MM.1S (cell line): ENCODE measurements at regions not wholly inside any gene's neighbourhood (a gene's known extent, or its start where the extent isn't known, plus 50 kb on each side); places are given as distances from the start of the nearest gene placed in this dataset.

Experiments
- CTCF ChIP-seq: fragments of 300-600 bp; sonication (generic); IDR thresholded peaks from 2 replicates; pipeline ENCODE4 v1.5.1; 2016; ENCODE audit warnings: antibody characterized with exemption, low read length, mixed read lengths
- EZH2 ChIP-seq: fragments of 300-600 bp; sonication (generic); optimal IDR thresholded peaks from 2 replicates; pipeline ENCODE3; 2017; ENCODE audit warnings: low read depth, mild to moderate bottlenecking, antibody characterized with exemption, low read length, mixed read lengths
- EZH2phosphoT487 ChIP-seq: fragments of 300-600 bp; sonication (generic); IDR thresholded peaks from 2 replicates; pipeline ENCODE4 v1.6.1; 2018; ENCODE audit warnings: antibody characterized with exemption, low read length

DNA sequence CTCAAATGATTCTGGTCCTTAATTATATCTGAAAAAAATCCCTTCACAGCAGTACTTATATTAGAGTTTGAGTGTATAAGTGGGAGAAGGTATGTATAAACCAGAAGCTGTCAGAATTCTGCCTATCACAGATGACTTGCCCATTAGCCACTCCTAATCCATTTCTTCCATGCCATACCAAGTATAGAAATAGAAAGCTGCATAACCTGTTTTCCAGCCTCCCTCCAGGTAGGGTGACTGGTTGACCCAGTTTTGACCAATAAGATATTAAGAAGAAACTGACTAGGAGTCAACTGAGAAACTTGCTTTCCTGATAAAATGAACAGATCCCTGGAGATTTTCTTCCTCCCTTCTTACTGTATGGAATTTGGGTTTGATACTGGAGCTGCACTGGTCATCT, 112.2 kb upstream of the GRIK2 start:
- TF ChIP-seq CTCF (no peak), EZH2 (no peak), EZH2phosphoT487 (no peak)
